CD4-positive, alpha-beta T cell treated with Interleukin-17A for 4 hours (primary cell): ENCODE measurements at regions not wholly inside any gene's neighbourhood (a gene's known extent, or its start where the extent isn't known, plus 50 kb on each side); places are given as distances from the start of the nearest gene placed in this dataset.

Source experiments
- DNase-seq: peaks from one replicate; pipeline ENCODE4 v3.0.0-alpha.2; 2020; ENCODE audit warnings: mixed read lengths

- DNase-seq = no peak
These were observed 77.9 kb downstream of the PSMG1 start for GRCh38 chr21:39105341-39105765.

GRCh38 chr21:39104911-39105310 lies 78.3 kb downstream of the PSMG1 start:
- DNase-seq = no peak

- no peak for DNase-seq
These were observed 79.6 kb downstream of the PSMG1 start for GRCh38 chr21:39103689-39104088.

- DNase-seq = no peak
These were observed 83.4 kb downstream of the PSMG1 start for GRCh38 chr21:39099859-39100258.

- DNase-seq = no peak
These were observed 84.5 kb downstream of the PSMG1 start for GRCh38 chr21:39098696-39099200.

- DNase-seq = no peak
These were observed 85.3 kb downstream of the PSMG1 start for GRCh38 chr21:39097981-39098380.

GRCh38 chr21:39097335-39097861 lies 85.9 kb downstream of the PSMG1 start:
- no peak for DNase-seq

- DNase-seq = no peak
These were observed 86.5 kb downstream of the PSMG1 start for GRCh38 chr21:39096754-39097153.

- DNase-seq = no peak
These were observed 87.6 kb downstream of the PSMG1 start for GRCh38 chr21:39095681-39096080.

- DNase-seq = no peak
These were observed 88.2 kb downstream of the PSMG1 start for GRCh38 chr21:39094847-39095579.

GRCh38 chr21:39094087-39094780 lies 89.0 kb downstream of the PSMG1 start:
- no peak for DNase-seq

GRCh38 chr21:39093526-39093925 lies 89.7 kb downstream of the PSMG1 start:
- DNase-seq = no peak

- DNase-seq = no peak
These were observed 94.3 kb downstream of the PSMG1 start for GRCh38 chr21:39088831-39089380.

GRCh38 chr21:39088031-39088370 lies 95.2 kb downstream of the PSMG1 start:
- DNase-seq = no peak

GRCh38 chr21:39087238-39088030 lies 95.8 kb downstream of the PSMG1 start:
- no peak for DNase-seq

GRCh38 chr21:39086547-39086946 lies 96.7 kb downstream of the PSMG1 start:
- DNase-seq = no peak

GRCh38 chr21:39085843-39086405 lies 97.3 kb downstream of the PSMG1 start:
- DNase-seq = no peak

GRCh38 chr21:39084979-39085729 lies 98.1 kb downstream of the PSMG1 start:
- no peak for DNase-seq

GRCh38 chr21:39084073-39084472 lies 99.2 kb downstream of the PSMG1 start:
- DNase-seq = no peak

- DNase-seq = no peak
These were observed 99.8 kb downstream of the PSMG1 start for GRCh38 chr21:39083377-39084008.

- no peak for DNase-seq
These were observed 100.4 kb downstream of the PSMG1 start for GRCh38 chr21:39082656-39083376.
